Left hindlimb (tissue), 1 donor: ENCODE measurements at regions not wholly inside any gene's neighbourhood (a gene's known extent, or its start where the extent isn't known, plus 50 kb on each side); places are given as distances from the start of the nearest gene placed in this dataset.

Experiments
- DNase-seq: peaks from one replicate; pipeline ENCODE4 v3.0.0-alpha.2; 2018

DNA sequence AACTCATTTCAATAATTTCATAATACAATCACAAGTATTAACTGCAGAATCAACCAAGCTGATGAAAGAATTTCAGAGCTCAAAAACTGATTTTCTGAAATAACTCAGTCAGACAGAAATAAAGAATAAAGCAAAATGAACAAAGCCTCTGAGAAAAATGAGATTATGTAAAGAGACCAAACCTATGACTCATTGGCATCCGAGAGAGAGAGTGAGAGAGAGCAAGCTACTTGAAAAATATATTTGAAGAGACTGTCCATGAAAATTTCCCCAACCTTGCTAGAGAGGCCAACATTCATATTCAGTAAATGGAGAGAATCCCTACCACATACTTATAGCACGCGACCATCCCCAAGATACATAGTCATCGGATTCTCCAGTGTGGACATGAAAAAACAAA, 1376.4 kb downstream of the CDH11 start:
- no peak for DNase-seq

DNA sequence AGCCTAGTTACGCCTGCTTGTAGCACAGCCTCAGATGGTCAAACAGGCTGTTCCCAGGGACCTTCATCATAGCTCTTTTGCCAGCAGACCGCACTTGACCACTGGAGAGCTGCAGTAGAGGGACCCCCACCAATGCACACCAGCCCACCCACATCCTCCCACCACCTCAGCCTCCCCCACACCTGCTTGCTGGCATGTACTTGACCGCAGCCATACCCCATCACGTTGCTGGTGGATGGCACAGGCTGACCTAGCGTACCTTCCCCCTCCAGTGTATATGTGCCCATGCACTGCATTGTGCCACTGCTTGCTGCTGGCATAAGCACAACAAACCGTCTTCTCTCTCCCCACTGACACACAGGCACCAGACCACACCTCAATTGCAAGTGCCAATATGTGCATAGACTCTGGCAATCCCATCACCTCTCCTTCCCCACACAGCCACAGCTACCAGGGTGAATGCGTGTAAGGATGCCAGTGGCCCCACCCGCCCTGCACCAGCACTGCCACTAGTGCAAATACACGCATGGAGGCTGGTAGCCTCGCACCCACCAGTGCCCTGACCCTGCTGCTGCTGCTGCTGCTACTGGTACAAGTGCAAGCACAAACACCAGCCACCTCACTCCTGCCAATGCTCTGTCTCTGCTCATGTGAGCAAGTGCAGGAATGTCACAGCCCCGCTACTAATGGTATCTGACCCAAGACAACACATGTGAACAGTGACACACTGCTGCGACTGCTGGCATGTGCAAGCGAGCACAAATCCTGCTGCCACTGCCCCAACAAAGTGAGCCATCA, 1377.6 kb downstream of the CDH11 start:
- DNase-seq: no peak

DNA sequence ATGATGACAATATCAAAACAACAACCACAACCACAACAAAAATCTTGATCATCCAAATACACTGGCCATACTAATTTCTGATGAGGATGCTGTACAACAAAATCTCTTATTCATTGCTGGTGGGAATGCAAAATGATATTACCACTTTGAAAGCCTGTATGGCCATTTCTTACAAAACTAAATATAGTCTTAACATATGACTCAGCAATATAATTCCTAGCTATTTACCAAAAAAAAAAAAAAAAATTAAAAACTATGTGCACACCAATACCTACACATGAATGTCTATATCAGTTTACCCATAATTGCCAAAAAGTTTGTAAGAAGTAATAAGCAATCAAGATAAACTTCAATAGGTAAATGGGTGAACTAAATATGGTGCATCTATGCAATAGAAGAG, 1379.7 kb downstream of the CDH11 start:
- DNase-seq: no peak

DNA sequence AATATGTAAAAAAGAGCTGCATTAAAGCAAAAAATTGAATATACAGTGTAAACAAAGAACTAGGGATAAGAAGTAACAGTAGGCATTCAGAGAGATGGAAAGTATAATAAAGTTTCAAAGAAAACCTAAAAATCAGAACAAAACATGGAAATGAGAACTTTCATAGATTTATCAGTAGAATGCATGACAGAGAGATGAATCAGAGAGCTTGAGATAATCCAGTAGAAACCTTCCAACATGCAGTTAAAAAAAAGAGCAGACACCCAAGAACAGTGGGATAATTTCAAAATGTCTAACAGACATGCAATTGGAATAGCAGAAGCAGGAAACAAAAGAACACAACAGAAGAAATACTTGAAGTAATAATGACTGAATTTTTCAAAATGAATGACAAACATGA, 1384.2 kb downstream of the CDH11 start:
- DNase-seq: no peak

DNA sequence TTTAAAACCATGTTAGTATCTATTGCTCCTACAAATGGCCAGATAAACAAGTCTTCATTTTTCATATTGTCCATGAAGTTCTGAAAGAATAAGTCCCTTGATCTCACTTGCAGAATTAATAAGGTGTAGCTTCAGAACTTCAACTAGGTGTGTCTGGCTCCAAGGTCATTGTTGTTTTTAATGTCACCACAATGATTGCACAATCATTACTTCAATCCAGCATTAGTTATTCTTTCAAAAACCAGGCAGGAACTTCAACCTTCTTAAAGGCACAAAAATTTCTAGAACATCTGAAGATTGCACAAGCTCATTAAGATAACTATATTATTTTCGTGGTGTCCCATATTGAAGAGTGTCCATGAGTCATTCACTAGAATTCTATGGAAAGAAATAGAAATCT, 1386.4 kb downstream of the CDH11 start:
- DNase-seq: no peak

DNA sequence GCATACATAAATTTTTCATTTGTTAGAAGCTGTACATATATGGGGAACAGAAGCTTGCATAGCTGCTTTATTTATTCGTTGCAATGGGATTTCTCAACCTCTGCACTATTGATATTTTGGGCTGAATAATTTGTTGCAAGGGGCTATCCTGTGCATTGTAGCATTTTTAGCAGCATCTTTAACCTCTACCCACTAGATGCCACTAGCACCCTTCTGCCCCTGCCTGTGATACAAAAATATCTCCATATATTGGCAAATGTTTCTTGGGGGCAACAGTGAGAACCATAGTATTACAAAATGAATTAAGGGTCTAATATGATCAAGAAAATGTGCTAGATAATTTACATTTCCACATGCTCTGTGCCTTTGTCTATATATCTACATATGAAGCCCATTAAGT, 1401.0 kb downstream of the CDH11 start:
- DNase-seq: no peak

DNA sequence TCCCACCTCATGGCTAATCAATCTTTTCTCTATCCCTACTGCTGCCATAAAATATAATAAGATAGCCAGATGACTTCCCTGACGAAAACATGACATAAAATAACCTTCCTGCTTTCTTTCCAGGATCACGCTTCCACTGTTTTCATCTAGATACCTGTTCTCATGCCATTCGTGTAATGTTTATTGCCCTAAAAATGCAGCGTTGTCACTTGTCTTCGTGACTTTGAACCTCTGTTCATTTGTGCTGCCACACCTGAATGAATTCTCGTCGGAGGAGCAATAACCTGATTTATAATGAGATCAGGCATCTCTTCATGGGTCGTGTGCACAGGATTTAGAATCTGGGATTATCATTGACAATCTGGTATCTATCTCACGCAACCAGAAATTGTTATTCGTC, 1401.9 kb downstream of the CDH11 start:
- DNase-seq: no peak

DNA sequence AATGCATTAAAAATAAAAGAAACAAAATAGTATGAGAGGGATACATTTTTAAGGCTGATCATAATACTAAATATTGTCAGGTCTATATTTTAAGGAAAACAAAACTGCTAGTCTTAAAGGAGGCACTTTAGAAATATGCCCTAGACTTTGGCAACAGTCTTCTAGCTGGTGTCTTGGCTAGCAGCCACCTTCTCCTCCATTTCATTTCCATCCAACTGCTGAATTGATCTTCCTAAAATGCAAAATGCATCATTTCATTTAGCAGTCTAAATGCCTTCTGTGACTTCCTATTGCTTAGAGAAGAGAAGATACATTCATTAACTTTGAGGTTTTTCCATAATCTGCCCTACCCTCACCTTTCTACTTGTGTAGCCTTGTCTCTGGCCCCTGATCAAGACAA, 1404.1 kb downstream of the CDH11 start:
- DNase-seq: no peak

DNA sequence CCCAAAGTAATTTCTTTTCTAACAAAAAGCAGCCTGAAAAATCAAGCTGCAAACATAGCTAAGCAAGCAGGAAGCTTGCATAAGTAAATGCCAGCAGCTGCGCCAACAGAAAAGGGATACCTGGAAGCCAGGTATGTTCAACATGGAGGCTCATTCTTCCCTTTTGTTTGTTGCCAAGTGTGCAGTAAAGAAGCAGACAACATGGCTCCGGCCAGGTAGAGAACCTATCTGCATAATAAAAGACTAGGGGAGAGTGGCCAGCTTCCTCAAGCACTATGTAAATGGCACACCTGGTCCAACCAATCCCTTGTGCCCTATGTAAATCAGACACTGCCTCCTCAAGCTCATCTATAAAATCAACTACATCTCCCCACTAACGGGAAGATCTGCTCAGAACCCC, 1407.0 kb downstream of the CDH11 start:
- no peak for DNase-seq

DNA sequence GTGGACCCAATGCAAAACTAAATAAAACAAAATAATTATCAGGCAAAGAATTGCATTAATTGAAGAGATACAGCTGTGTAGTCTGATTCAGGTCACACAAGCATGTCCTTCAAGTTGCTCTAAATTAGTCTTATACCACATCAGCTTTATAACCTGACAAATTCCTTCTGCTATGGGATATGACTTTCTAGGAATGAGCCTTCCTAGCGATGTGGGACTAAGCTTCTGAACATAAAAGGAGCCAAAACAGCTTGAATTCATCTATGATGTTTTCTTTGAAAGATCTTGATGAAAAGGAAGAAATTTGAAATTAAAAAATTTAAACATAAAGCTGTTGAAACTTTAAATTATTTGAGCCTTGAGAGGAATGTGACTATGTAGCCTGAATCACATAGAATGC, 1409.1 kb downstream of the CDH11 start:
- DNase-seq: no peak

DNA sequence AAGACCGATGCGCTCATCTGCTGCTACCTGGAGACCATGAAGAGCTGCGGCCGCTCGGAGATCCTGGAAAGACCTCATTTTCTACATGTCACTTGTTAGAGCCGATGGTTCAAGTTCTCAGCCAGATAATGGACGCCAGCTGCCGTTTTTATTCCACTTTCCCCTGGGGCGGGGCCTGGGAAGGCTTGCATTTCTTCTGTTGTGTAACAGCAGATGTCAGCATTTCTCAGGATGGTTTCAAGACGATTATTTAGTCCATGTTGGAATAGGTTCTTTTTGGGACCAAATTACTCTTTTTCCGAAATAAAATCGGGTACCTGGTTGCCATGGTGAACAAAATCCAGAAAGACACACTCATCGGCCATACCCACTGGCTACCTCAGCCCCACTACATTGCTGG, 1418.3 kb downstream of the CDH11 start:
- DNase-seq: no peak

DNA sequence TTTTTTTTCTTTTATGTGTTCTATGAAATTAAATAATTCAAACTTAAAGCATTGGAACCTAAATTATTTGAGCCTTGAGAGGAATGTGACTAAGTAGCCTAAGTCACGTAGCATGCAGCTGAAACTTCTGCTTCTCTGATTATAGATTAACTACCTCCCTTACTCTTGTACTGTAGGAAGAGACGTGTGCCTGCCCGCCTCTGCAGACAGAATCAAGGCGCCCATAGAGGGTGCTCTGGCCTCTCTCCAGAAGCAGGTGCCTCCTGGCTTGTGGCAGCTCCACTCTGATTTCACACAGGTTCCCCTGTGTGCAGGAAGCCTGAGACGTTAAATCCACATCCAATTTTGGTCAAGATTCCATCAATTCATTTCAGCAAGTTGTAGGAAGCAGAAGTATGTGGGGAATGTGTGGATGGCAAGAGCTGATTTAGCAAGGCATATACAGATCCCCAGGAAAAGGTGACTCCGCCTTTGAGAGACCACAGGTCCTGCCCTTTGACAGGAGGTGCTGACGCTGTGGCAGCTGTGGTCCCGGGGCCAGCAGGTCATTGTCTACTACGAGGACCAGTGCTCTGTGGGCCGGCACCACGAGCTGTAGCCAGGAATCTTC, 1418.8 kb downstream of the CDH11 start:
- no peak for DNase-seq

DNA sequence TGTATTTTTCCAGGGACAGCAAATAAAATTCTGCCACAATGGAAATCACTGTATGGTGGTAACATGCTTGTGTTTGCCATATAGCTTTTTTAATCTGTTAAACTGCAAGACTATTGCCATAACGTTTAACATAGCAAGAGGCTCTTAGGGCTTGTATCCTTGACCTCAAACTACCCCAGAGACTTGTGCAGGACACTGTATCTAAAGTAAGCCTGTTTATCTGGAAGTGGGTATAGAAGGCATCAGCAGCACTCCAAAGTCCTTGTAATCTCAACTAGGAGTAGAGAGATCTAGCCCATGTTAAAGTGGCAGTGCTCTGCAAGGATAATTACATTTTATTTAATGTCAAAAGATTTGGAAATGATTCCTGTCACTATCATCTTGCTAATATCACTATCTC, 1424.1 kb downstream of the CDH11 start:
- DNase-seq: no peak

DNA sequence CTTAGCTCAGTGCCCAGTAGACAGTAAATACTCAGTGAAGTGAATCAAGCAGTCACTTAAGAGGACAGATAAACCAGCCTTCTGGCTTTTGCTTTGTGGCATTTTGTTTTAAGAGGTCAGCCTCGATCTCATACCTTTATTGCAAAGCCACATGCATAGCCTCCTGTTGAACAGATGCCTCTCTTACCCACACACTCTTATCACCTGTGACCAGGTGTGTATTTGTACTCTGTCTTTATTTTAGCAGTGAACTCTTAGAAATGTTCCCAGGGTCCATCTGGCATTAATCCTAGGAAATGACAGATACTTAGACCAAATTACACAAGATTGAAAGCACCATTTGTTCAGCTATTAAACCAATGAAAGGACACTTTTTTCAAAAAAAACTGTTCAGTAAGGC, 1426.5 kb downstream of the CDH11 start:
- DNase-seq: no peak

DNA sequence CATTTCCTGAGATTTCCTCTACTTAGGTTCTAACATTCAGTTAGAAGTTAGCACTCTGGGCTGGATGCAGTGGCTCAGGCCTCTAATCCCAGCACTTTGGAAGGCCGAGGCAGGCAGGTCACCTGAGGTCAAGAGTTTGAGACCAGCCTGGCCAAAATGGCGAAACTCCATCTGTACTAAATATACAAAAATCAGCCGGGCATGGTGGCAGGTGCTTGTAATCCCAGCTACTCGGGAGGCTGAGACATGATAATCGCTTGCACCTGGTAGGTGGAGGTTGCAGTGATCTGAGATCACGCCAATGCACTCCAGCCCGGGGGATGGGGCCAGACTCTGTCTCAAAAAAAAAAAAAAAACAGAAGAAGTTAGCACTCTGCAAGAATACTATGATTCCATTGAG, 1430.9 kb downstream of the CDH11 start:
- DNase-seq: no peak

DNA sequence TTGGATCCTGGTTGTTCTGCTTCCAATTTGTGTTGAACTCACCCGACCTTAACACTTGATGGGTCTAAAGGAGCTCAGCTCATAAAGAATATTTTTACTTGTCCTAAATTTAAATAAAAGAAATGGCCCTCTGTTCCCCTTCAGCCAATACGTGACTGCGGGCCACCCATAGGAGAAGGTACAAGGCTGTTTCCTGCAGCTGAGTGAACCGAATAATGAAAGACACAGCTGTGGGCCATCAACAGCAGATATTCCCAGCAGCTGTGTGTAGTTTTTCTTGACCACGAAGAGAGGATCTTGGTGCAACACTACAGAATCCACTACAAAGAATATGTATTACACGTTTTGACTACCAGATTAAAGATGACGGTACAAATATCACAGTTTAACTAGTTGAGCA, 1431.6 kb downstream of the CDH11 start:
- no peak for DNase-seq

DNA sequence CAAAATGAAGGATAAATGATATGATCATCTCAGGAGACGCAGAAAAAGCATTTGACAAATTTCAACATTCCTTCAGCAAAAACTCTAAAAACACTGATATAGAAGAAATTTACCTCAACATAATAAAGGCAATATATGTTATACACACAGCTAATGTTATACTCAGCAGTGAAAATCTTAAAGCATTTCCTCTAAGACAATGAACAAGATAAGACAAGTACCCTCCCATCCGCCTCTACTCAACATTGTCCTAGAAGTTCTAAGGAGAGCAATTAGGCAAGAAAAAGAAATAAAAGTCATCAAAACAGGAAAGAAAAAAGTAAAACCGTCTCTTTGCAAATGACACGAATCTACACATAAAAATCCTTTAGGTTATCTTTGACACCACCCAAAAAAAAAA, 1432.8 kb downstream of the CDH11 start:
- no peak for DNase-seq

DNA sequence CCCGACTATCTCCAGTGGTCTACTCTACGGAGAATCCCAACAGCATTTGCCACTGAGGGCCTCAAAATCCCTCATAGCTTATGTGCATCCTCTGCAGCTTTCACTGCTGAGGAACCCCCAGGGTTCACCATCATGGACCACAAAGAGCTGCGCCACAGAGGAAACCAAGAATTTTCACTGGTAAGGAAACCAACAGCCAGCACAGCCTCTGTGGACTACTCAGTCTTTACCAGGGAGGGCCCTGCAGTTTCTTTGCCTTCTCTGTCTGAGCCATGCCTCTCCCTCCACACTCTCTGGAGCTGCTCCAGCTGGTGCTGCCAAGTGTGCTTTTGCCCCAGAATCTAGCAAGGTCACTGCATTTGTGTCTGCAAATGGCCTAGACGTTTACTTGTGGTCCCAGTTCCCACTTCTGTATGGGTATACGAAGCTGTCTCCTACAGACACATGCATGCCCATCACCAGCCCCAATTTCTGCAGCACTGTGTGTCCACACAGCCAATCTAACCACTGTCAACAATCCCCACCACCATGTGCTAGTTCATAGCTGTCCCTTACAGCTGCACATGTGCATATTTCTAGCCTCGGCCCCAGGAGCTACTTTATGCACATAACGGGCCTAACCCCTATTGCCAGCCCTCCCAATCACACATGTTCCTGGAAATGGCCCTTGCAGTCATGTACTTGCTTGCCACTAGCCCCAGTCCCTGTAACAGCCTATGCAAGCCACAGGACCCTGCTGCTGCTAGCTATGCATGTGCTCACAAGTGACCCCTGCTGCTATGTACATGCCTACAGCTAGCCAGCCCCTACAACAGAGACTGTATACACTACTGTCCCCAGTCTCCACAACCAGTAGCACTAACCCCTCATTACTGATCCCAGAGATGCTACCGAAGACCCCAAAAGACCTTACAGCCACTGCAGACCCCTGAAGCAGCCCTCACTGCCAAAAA, 1437.4 kb downstream of the CDH11 start:
- DNase-seq: no peak

DNA sequence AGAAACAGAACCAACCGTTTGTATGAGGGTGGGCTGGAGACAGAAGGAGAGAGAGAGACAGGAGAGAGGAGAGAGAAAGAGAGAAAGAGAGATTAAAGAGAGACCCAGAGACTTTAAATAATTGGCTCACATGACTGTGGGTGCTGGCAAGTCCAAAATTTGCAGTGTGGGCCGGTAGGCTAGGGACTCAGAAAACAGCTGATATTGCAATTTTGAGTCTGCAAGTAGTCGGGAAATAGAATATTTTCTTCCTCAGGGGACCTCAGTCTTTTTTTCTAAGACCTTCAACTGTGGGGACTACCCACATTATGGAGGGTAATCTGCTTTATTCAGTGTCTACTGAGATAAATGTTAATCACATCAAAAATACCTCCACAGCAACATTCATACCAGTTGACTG, 1439.0 kb downstream of the CDH11 start:
- no peak for DNase-seq

DNA sequence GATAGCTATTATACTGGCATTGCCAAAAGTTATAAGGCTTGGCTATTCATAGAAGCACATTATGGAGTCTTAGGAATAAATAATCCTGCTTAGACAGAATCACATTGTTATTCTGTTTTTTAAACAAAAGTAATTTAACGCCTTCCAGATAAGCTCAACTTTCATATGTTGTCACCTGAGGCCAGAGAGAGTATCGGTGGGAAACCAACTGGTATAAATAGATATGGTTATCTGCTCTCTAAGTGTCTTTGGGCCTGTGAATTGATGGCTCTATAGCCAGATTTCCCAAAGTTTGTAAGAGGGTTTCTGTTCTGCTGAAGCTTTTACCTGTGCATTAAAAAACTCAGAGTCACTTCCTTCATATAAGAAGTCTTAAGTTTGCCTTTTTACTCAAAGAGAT, 1449.4 kb downstream of the CDH11 start:
- no peak for DNase-seq

DNA sequence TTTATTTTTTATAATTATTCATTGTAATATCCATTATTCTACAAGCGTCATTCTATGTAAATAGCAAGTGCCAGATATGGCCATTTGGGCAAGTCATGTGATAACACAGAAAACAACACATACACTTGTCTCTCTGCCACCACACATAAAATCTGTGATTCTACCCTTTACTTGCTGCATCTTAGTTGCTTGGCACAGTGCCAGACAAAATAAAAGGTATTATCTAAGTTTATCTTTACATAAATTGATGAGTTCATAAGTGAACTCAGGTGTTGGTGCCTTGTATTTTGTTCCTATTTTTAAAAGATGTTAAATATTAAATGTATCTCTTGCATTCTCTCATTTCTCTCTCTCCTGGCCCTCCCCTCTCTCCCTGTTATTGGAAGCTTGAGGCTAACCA, 1458.7 kb downstream of the CDH11 start:
- no peak for DNase-seq

DNA sequence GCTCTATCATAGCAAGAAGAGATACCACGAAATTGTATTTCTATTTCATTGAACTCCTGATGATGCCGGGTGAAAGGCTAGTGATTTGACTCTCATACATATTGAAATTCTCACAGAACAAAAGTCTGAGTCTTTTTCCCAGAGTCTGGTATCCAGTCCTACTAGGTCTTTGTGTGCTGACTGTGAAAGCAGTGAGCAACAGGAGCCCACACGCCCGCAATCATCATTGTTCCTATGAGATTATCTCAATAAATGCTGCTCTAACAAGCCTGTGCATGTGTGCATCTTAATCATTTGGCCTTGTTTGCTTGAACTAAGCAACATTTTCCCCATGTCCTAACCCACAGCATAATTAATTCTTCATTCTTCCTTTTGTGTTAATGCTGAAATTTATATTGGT, 1466.0 kb downstream of the CDH11 start:
- no peak for DNase-seq

DNA sequence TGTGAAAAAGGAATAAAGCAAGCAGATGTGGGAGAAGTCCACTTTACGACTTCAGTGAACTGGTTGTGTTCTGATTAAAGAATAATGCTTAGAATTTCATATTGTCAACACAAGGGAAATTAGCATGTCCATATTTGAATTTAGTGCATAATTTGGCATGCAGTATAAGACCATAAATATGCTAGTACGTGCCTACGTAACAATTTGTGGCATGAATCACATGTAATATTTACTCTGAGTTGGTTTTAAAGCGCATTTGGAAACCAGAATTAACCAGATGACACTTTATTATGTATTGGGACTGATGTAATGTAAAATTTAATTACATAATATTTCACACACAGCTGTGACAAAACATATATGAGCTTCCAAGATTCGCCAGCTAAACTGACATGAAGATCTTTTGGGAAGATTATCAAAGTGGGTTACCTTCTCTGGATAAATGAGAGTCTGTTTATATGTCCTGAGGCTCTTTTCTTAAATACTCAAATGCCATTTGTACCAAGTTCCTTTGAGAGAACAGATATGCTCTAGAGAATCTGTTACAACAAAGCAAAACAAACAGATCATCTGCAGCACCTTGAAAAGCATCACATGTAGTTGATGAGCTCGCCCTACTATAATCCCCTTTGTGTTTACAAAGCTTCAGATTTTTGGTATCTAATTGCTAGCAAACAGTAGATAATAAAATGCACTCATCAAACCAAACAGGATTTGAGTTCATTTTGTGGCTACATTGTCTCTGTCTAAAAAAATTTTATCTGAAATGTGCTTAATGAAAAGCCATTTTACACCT, 1468.6 kb downstream of the CDH11 start:
- no peak for DNase-seq
